Endometrial microvascular endothelial cells (primary cell): ENCODE measurements at regions not wholly inside any gene's neighbourhood (a gene's known extent, or its start where the extent isn't known, plus 50 kb on each side); places are given as distances from the start of the nearest gene placed in this dataset.

ENCODE experiments used
- in situ Hi-C: cut with HindIII; loops from 2 replicates; pipeline ENCODE4 v1.10.0; 2017; ENCODE audit warnings: low sequenced_read_pairs, low pct_unique_long_range_greater_than_20kb; ENCODE audit errors: inconsistent ontology term

- in situ Hi-C loops = no loop called here
Observed at GRCh38 chr9:113796646-113797426, 79.3 kb upstream of the ZNF618 start.

- in situ Hi-C loops = no loop called here
Observed at GRCh38 chr9:113798062-113799030, 77.8 kb upstream of the ZNF618 start.

- in situ Hi-C loops = no loop called here
Observed at GRCh38 chr9:113800276-113800675, 75.8 kb upstream of the ZNF618 start.

DNA sequence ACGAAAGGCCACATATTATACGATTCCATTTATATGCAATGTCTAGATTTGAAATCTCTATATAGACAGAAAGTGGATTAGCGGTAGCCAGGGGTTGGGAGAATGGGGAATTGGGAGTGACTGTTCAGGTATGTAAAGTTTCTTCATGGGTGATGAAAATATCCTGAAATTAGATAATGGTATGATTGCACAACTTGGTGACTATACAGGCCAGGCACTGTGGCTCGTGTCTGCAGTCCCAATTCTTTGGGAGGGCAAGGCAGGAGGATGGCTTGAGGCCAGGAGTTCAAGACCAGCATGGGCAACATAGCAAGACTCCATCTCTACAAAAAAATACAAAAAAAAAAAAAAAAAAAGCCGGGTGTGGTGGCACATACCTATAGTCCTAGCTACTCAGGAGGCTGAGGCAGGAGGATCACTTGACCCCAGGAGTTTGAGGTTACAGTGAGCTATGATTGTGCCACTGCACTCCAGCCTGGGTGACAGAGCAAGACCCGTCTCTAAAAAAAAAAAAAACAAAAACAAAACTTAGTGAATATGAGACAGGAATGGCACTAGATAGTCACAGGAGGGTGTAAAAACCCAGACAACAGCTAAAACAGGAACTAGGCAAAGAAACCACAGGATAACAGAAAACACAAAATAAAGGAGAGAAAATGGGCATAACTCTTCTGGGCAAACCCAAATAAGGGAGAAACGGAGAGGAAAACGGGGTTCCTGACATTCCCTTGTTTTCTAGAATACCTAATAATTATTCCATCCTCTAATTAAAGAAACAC lies 72.1 kb upstream of the ZNF618 start:
- in situ Hi-C loops = no loop called here

GRCh38 chr9:113805486-113806132 lies 70.5 kb upstream of the ZNF618 start:
- in situ Hi-C loops = no loop called here

DNA sequence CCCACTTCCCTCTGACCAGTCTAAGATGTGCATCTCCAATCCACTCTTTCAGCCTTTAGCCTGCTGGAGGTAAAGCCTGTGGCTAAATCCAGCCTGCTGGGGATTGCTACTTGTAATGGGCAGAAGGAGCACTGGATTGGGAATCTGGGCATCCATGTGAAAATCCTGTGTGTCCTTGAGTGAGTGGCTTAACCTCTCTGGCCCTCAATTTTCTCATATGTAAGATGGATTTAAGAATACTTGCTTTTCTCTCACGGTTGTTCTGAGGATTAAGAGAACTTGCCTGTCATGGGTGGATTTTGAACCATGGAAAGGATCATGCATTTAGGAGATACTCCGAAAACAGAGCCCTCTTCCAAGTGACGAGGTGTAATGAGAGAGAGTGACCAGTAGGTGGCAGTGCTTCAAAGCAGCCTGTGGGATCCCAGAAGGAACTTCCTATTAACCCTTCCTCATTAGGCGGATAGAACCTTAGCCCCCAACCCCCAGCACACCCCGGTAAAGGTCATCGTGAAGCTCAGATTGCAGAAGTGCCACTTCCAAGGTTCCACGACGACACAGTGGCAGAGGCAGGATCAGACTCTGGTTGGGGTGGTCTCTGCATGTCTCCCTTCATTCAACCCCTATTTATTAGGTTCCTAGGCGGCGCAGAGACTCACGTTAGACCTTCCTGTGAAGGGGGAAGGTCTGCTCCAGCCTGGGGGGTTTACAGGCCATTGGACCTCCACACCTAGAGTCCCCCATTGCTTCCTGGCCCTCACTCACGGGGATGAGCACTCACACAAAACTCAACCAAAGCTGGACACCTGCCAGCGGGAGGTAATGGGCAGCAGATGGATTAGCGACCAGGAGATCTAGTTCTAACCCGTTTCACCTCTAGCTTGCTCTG lies 68.7 kb upstream of the ZNF618 start:
- in situ Hi-C loops = no loop called here

GRCh38 chr9:113808391-113809358 lies 67.4 kb upstream of the ZNF618 start:
- in situ Hi-C loops = no loop called here

DNA sequence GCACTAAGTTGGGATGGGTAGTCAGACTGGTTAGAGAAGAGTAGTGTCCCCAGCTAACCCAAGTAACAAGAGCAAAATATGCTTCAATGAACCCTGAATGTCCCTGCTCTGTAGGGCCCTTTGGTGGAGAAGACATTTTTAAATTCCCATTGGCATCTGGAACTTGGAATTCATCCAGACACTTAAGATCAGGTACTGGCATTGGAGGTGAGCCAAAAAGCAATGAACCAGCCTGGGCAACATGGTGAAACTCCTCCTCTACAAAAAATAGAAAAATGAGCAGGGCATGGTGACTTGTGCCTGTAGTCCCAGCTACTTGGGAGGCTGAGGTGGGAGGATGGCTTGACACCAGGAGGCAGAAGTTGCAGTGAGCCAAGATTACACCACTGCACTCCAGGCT lies 58.9 kb upstream of the ZNF618 start:
- in situ Hi-C loops = no loop called here

GRCh38 chr9:113818391-113818790 lies 57.7 kb upstream of the ZNF618 start:
- in situ Hi-C loops = no loop called here

GRCh38 chr9:113822315-113822714 lies 53.8 kb upstream of the ZNF618 start:
- in situ Hi-C loops = no loop called here

- in situ Hi-C loops = no loop called here
Observed at GRCh38 chr9:113823421-113823820, 52.7 kb upstream of the ZNF618 start.
